Ovary (tissue), 3 donors: ENCODE measurements at regions not wholly inside any gene's neighbourhood (a gene's known extent, or its start where the extent isn't known, plus 50 kb on each side); places are given as distances from the start of the nearest gene placed in this dataset.

Experiments
- CTCF ChIP-seq, 3 donors: fragments of 450-650 bp in 2 of 3; fragments of 200-600 bp in 1 of 3; IDR thresholded peaks; one replicate each; pipeline versions ENCODE4 v1.5.1 to v1.8.0; 2016 to 2022; ENCODE audit warnings: antibody characterized with exemption in 3 of 3, mild to moderate bottlenecking in 1 of 3
- POLR2A ChIP-seq: fragments of 450-650 bp; IDR thresholded peaks from one replicate; pipeline ENCODE4 v1.6.1; 2017; ENCODE audit warnings: antibody characterized with exemption, mild to moderate bottlenecking, moderate library complexity
- donor health status: DM: no; HTN: no; CAD: no.

GRCh38 chr6:167676000-167676665 lies 150.6 kb upstream of the AFDN start:
- no peak for TF ChIP-seq POLR2A
- no peak for TF ChIP-seq CTCF (IDR thresholded peaks at IDR 0.05)
